IMR-90 (cell line): ENCODE measurements at regions not wholly inside any gene's neighbourhood (a gene's known extent, or its start where the extent isn't known, plus 50 kb on each side); places are given as distances from the start of the nearest gene placed in this dataset.
A peak's percentile ranks its signal among the peaks of the same experiment; 100 is the strongest.

Source experiments
- ATAC-seq: fragments of 200-7000 bp; cut with Tn5 transposase; 2 replicates; pipeline ENCODE4 v1.9.1; 2020; ENCODE audit warnings: low read depth, mild to moderate bottlenecking, moderate library complexity
- BruUV-seq: library from RNA; stranded (reverse); fragments of 400-500 nt; replicated peaks from 2 replicates; lab custom pipeline; 2021; lab: Mats Ljungman, UMichigan
- CTCF ChIA-PET: fragments of 300-600 bp; formaldehyde crosslinking; extraction: SDS; loops from one replicate; lab custom pipeline; 2021; ENCODE audit warnings: antibody characterized with exemption; lab: Yijun Ruan, JAX
- POLR2A ChIA-PET: fragments of 300-600 bp; sonication (Branson Sonifier 250); formaldehyde crosslinking; loops from one replicate; lab custom pipeline; 2022; ENCODE audit warnings: antibody characterized with exemption; ENCODE audit not compliant: unreplicated experiment; lab: Charles Lee
- DNase-seq: peaks from one replicate; pipeline ENCODE4 v3.0.0; 2013
- H2AFZ ChIP-seq: replicated peaks from 2 replicates; pipeline ENCODE3; 2013; ENCODE audit warnings: low read length, mild to moderate bottlenecking; ENCODE audit not compliant: poor library complexity
- H2AK5ac ChIP-seq: 2 replicates; pipeline ENCODE4 v1.6.1; 2013; ENCODE audit warnings: low read depth, low read length, inconsistent platforms
- H2AK9ac ChIP-seq: replicated peaks from 2 replicates; pipeline ENCODE3; 2013; ENCODE audit warnings: mild to moderate bottlenecking, low read depth, low read length, moderate library complexity; ENCODE audit not compliant: poor library complexity
- H2BK120ac ChIP-seq: 2 replicates; pipeline ENCODE4 v1.6.1; 2013; ENCODE audit warnings: low read depth, low read length, inconsistent platforms
- H2BK15ac ChIP-seq: 3 replicates; pipeline ENCODE4 v1.6.1; 2013; ENCODE audit warnings: low read depth, low read length, inconsistent platforms
- H2BK20ac ChIP-seq: 2 replicates; pipeline ENCODE4 v1.6.1; 2013; ENCODE audit warnings: low read depth, mild to moderate bottlenecking, inconsistent platforms, low read length, moderate library complexity
- H2BK5ac ChIP-seq: 2 replicates; pipeline ENCODE4 v1.6.1; 2013; ENCODE audit warnings: mild to moderate bottlenecking, low read depth, low read length, inconsistent platforms; ENCODE audit not compliant: poor library complexity, severe bottlenecking
- H3K14ac ChIP-seq: replicated peaks from 2 replicates; pipeline ENCODE4 v1.6.1; 2013; ENCODE audit warnings: low read depth, low read length, inconsistent platforms
- H3K18ac ChIP-seq: 2 replicates; pipeline ENCODE4 v1.6.1; 2013; ENCODE audit warnings: low read depth, low read length, control low read depth
- H3K23ac ChIP-seq: 2 replicates; pipeline ENCODE4 v1.6.1; 2013; ENCODE audit warnings: low read depth, low read length, inconsistent platforms
- H3K27ac ChIP-seq: 2 replicates; pipeline ENCODE4 v1.5.1; 2013; ENCODE audit warnings: mild to moderate bottlenecking, control low read depth, low read length; ENCODE audit not compliant: insufficient read depth
- H3K27me3 ChIP-seq: 2 replicates; pipeline ENCODE4 v1.6.1; 2013; ENCODE audit warnings: low read length; ENCODE audit not compliant: control insufficient read depth, insufficient read depth
- H3K36me3 ChIP-seq: 2 replicates; pipeline ENCODE4 v1.6.1; 2013; ENCODE audit warnings: low read length, mixed read lengths; ENCODE audit not compliant: control insufficient read depth, insufficient read depth
- H3K4ac ChIP-seq: 2 replicates; pipeline ENCODE4 v1.6.1; 2013; ENCODE audit warnings: low read depth, low read length, inconsistent platforms
- H3K4me1 ChIP-seq: 2 replicates; pipeline ENCODE4 v1.6.1; 2013; ENCODE audit warnings: low read length, mixed read lengths; ENCODE audit not compliant: control insufficient read depth, insufficient read depth
- H3K4me2 ChIP-seq: 2 replicates; pipeline ENCODE4 v1.6.1; 2013; ENCODE audit warnings: low read depth, mild to moderate bottlenecking, control low read depth, low read length, moderate library complexity
- H3K4me3 ChIP-seq: 2 replicates; pipeline ENCODE4 v1.5.1; 2013; ENCODE audit warnings: low read depth, mild to moderate bottlenecking, control low read depth, low read length, moderate library complexity; ENCODE audit not compliant: insufficient read depth
- H3K56ac ChIP-seq: 2 replicates; pipeline ENCODE4 v1.6.1; 2013; ENCODE audit warnings: low read length, inconsistent platforms; ENCODE audit not compliant: insufficient read depth; ENCODE audit errors: extremely low read depth
- H3K79me1 ChIP-seq, 2 experiments: 2 replicates each; pipeline ENCODE4 v1.6.1; 2013; ENCODE audit warnings: low read length in 2 of 2, inconsistent platforms in 1 of 2, low read depth in 1 of 2
- H3K9ac ChIP-seq: 2 replicates; pipeline ENCODE4 v1.6.1; 2013; ENCODE audit warnings: low read depth, low read length, control low read depth
- H3K9me1 ChIP-seq: 2 replicates; pipeline ENCODE4 v1.6.1; 2013; ENCODE audit warnings: low read length, inconsistent platforms; ENCODE audit not compliant: insufficient read depth
- H3K9me3 ChIP-seq: 2 replicates; pipeline ENCODE4 v1.6.1; 2013; ENCODE audit warnings: low read length; ENCODE audit not compliant: control insufficient read depth, insufficient read depth
- H4K20me1 ChIP-seq: 2 replicates; pipeline ENCODE4 v1.6.1; 2013; ENCODE audit warnings: low read length, inconsistent platforms; ENCODE audit not compliant: insufficient read depth
- H4K5ac ChIP-seq: 2 replicates; pipeline ENCODE4 v1.6.1; 2013; ENCODE audit warnings: mild to moderate bottlenecking, low read depth, low read length, control low read depth
- H4K8ac ChIP-seq, 2 experiments: 2 replicates each; pipeline ENCODE4 v1.6.1; 2013; ENCODE audit warnings: low read depth in 2 of 2, low read length in 2 of 2, control low read depth in 1 of 2, inconsistent platforms in 1 of 2
- H4K91ac ChIP-seq: 2 replicates; pipeline ENCODE4 v1.6.1; 2013; ENCODE audit warnings: low read depth, low read length, inconsistent platforms; ENCODE audit not compliant: insufficient read depth
- CEBPB ChIP-seq: IDR thresholded peaks from 2 replicates; pipeline ENCODE4 v1.6.1; 2012; ENCODE audit warnings: low read depth, low read length, improper control_type of control experiment
- ELK1 ChIP-seq: fragments of 150-350 bp; IDR thresholded peaks from 2 replicates; pipeline ENCODE4 v1.6.1; 2016; ENCODE audit warnings: low read depth, mild to moderate bottlenecking, low read length, moderate library complexity, borderline replicate concordance
- MAFK ChIP-seq: IDR thresholded peaks from 2 replicates; pipeline ENCODE4 v1.6.1; 2012; ENCODE audit warnings: low read depth, low read length, improper control_type of control experiment
- MAZ ChIP-seq: IDR thresholded peaks from 2 replicates; pipeline ENCODE4 v1.6.1; 2012; ENCODE audit warnings: low read depth, mild to moderate bottlenecking, low read length, improper control_type of control experiment, moderate library complexity, borderline replicate concordance
- POLR2A ChIP-seq: IDR thresholded peaks from 2 replicates; pipeline ENCODE4 v1.6.1; 2012; ENCODE audit warnings: mild to moderate bottlenecking, low read depth, low read length
- RAD21 ChIP-seq: IDR thresholded peaks from 2 replicates; pipeline ENCODE4 v1.6.1; 2012; ENCODE audit warnings: low read length, improper control_type of control experiment
- WGBS, 2 experiments: methylation state at CpG; one replicate each; pipeline versions ENCODE4 v1.1.5 to v1.1.7; 2013; ENCODE audit warnings: missing lambda C conversion rate in 2 of 2; ENCODE audit not compliant: insufficient read length in 1 of 2; ENCODE audit errors: extremely low coverage in 2 of 2; 5-methylcytosine and 5-hydroxymethylcytosine counted together
- dilution Hi-C: fragments of 300-500 bp; cut with HindIII; formaldehyde crosslinking; loops from one replicate; pipeline ENCODE4 v1.14.3; 2018; ENCODE audit warnings: low sequenced_read_pairs; ENCODE audit not compliant: unreplicated experiment
- in situ Hi-C: fragments of 300-500 bp; cut with MboI; formaldehyde crosslinking; loops from 3 replicates; pipeline ENCODE4 v1.14.3; 2019; ENCODE audit warnings: low sequenced_read_pairs, inconsistent platforms, mixed read lengths
- intact Hi-C: fragments of 100-400 bp; cut with micrococcal nuclease; formaldehyde crosslinking; loops from 2 replicates; pipeline ENCODE4 v1.10.0; 2022

- H2BK15ac ChIP-seq, result no peak overlapping the region
- no peaks in the 10 kb centered on the region for H3K36me3 ChIP-seq
- no TSS peak for BruUV-seq
- H4K5ac ChIP-seq, result no peak overlapping the region
- H3K9me3 ChIP-seq, result no peaks in the 10 kb centered on the region
- DNase-seq (no peak), ATAC-seq (no peak)
- H2BK5ac ChIP-seq, result no peak overlapping the region
- no peak overlapping the region for H2BK20ac ChIP-seq
- no peak overlapping the region for H3K56ac ChIP-seq
- ChIA-PET POLR2A (no interaction called here), CTCF (interaction anchor here (0.6 kb wide), 1 partner anchor 35 kb away, joined by 3 read pairs; no protein-coding TSS in a partner anchor)
- WGBS, 2 experiments, result no CpG with 5 or more reads among the region's 1 CpG
- no peaks in the 10 kb centered on the region for H4K20me1 ChIP-seq
- H3K27me3 ChIP-seq, result no peaks in the 10 kb centered on the region
- H4K8ac ChIP-seq, result no peak overlapping the region
- H3K4me1 ChIP-seq, result no peaks in the 10 kb centered on the region
- H3K9me1 ChIP-seq, result no peaks in the 10 kb centered on the region
- H3K79me1 ChIP-seq, result no peaks in the 10 kb centered on the region
- no peak overlapping the region for H3K14ac ChIP-seq
- no peak overlapping the region for H2AK5ac ChIP-seq
- no peak overlapping the region for H3K4me2 ChIP-seq
- intact Hi-C loops, result no loop called here
- H2AK9ac ChIP-seq, result no peak overlapping the region
- no peak overlapping the region for H4K91ac ChIP-seq
- dilution Hi-C loops, result no loop called here
- no peak overlapping the region for H3K23ac ChIP-seq
- no peak overlapping the region for H3K4ac ChIP-seq
- no peak overlapping the region for H3K27ac ChIP-seq
- H2BK120ac ChIP-seq, result no peak overlapping the region
- in situ Hi-C loops, result no loop called here
- H3K18ac ChIP-seq, result no peak overlapping the region
- TF ChIP-seq CEBPB, result no peak
- no peak for TF ChIP-seq MAZ
- TF ChIP-seq RAD21, result no peak
- no peak for TF ChIP-seq ELK1
- TF ChIP-seq MAFK, result peak; percentile 66
- TF ChIP-seq POLR2A, result no peak
- no peak overlapping the region for H3K4me3 ChIP-seq
- H3K9ac ChIP-seq, result no peak overlapping the region
- no peak overlapping the region for H2AFZ ChIP-seq
Observed at GRCh38 chr4:31298737-31299136, 578.6 kb downstream of the PCDH7 start.
